H1 (cell line): ENCODE measurements at regions not wholly inside any gene's neighbourhood (a gene's known extent, or its start where the extent isn't known, plus 50 kb on each side); places are given as distances from the start of the nearest gene placed in this dataset.

Source experiments
- CTCF ChIA-PET: fragments of 300-600 bp; sonication (Branson Sonifier 250); formaldehyde crosslinking; loops from one replicate; lab custom pipeline; 2021; ENCODE audit not compliant: partially characterized antibody; lab: Charles Lee
- POLR2A ChIA-PET: fragments of 300-600 bp; sonication (Branson Sonifier 250); formaldehyde crosslinking; loops from one replicate; lab custom pipeline; 2021; ENCODE audit warnings: inconsistent platforms; ENCODE audit not compliant: partially characterized antibody; lab: Charles Lee
- DNase-seq, 2 experiments: peaks; one replicate each; pipeline versions ENCODE4 v3.0.0 to v3.0.0-alpha.2; 2010 to 2022; ENCODE audit warnings: low spot score in 2 of 2, low read depth in 1 of 2, mixed read lengths in 1 of 2
- FAIRE-seq: peaks from 2 replicates; lab custom pipeline; 2011; peaks lifted over from hg19 to GRCh38; lab: Jason Lieb, UNC
- H2AFZ ChIP-seq: 2 replicates; pipeline ENCODE4 v1.8.1; 2012; ENCODE audit warnings: low read length, inconsistent platforms
- H2AK5ac ChIP-seq: 2 replicates; pipeline ENCODE4 v1.6.1; 2013; ENCODE audit warnings: low read depth, low read length
- H2BK120ac ChIP-seq: replicated peaks from 2 replicates; pipeline ENCODE3; 2013; ENCODE audit warnings: low read depth, low read length, inconsistent platforms
- H2BK12ac ChIP-seq: 2 replicates; pipeline ENCODE4 v1.6.1; 2013; ENCODE audit warnings: low read depth, low read length
- H2BK15ac ChIP-seq: 2 replicates; pipeline ENCODE4 v1.6.1; 2013; ENCODE audit warnings: low read length
- H2BK20ac ChIP-seq: 2 replicates; pipeline ENCODE4 v1.6.1; 2013; ENCODE audit warnings: low read length
- H2BK5ac ChIP-seq: 2 replicates; pipeline ENCODE4 v1.6.1; 2013; ENCODE audit warnings: low read depth, low read length
- H3K14ac ChIP-seq: 2 replicates; pipeline ENCODE4 v1.6.1; 2013; ENCODE audit warnings: inconsistent platforms; ENCODE audit not compliant: insufficient read length
- H3K18ac ChIP-seq: 2 replicates; pipeline ENCODE4 v1.6.1; 2013; ENCODE audit warnings: low read length; ENCODE audit errors: extremely low read depth
- H3K23ac ChIP-seq: 2 replicates; pipeline ENCODE4 v1.6.1; 2013; ENCODE audit warnings: inconsistent platforms; ENCODE audit not compliant: insufficient read length
- H3K23me2 ChIP-seq: 2 replicates; pipeline ENCODE4 v1.6.1; 2013; ENCODE audit warnings: low read depth, low read length
- H3K27ac ChIP-seq: 2 replicates; pipeline ENCODE4 v1.6.1; 2011; ENCODE audit warnings: low read depth, low read length, inconsistent platforms
- H3K27me3 ChIP-seq, 4 experiments: replicated peaks in 1 of 4; 1 replicate in 1 of 4; 2 replicates in 3 of 4; pipeline versions ENCODE4 v1.6.1 to v1.8.1; 2011 to 2013; ENCODE audit warnings: low read length in 3 of 4, mild to moderate bottlenecking in 3 of 4, inconsistent platforms in 2 of 4, mixed read lengths in 2 of 4, moderate library complexity in 1 of 4; ENCODE audit not compliant: control insufficient read depth in 3 of 4, insufficient read depth in 3 of 4; ENCODE audit errors: extremely low read depth in 1 of 4
- H3K36me3 ChIP-seq, 4 experiments: 2 replicates each; pipeline versions ENCODE4 v1.6.1 to v1.8.1; 2011 to 2013; ENCODE audit warnings: mild to moderate bottlenecking in 4 of 4, low read length in 3 of 4, moderate library complexity in 2 of 4, control low read depth in 1 of 4, inconsistent platforms in 1 of 4; ENCODE audit not compliant: insufficient read depth in 4 of 4, control insufficient read depth in 2 of 4
- H3K4ac ChIP-seq: replicated peaks from 2 replicates; pipeline ENCODE3; 2013; ENCODE audit warnings: low read length, low read depth, mixed read lengths, inconsistent platforms; ENCODE audit not compliant: insufficient read length
- H3K4me1 ChIP-seq, 4 experiments: replicated peaks in 1 of 4; 1 replicate in 1 of 4; 2 replicates in 3 of 4; pipeline versions ENCODE4 v1.6.1 to v1.8.1; 2011 to 2013; ENCODE audit warnings: low read length in 3 of 4, inconsistent platforms in 2 of 4, mixed read lengths in 1 of 4; ENCODE audit not compliant: insufficient read depth in 4 of 4, control insufficient read depth in 3 of 4
- H3K4me2 ChIP-seq, 2 experiments: 2 replicates each; pipeline versions ENCODE4 v1.6.1 to v1.8.1; 2011 to 2013; ENCODE audit warnings: low read depth in 2 of 2, low read length in 2 of 2, control low read depth in 1 of 2, inconsistent platforms in 1 of 2, mild to moderate bottlenecking in 1 of 2; ENCODE audit not compliant: insufficient read depth in 1 of 2
- H3K4me3 ChIP-seq, 4 experiments: fragments of 200-600, 300-600 bp in 1 of 4; sonication (generic), shearing (Covaris generic), sonication (Bioruptor Twin) in 1 of 4; 2 replicates each; pipeline versions ENCODE4 v1.5.1 to v1.8.1; 2011 to 2016; ENCODE audit warnings: low read length in 4 of 4, low read depth in 3 of 4, control low read depth in 2 of 4, inconsistent platforms in 2 of 4, mild to moderate bottlenecking in 2 of 4, mixed read lengths in 1 of 4, moderate library complexity in 1 of 4; ENCODE audit not compliant: insufficient read depth in 2 of 4; ENCODE audit errors: extremely low read depth in 1 of 4
- H3K56ac ChIP-seq: replicated peaks from 2 replicates; pipeline ENCODE3; 2013; ENCODE audit warnings: low read depth, mild to moderate bottlenecking, mixed read lengths, low read length, inconsistent platforms; ENCODE audit not compliant: insufficient read length
- H3K79me1 ChIP-seq: 2 replicates; pipeline ENCODE4 v1.6.1; 2013; ENCODE audit warnings: low read depth, low read length, control low read depth
- H3K79me2 ChIP-seq, 2 experiments: 2 replicates each; pipeline versions ENCODE4 v1.6.1 to v1.8.1; 2012 to 2013; ENCODE audit warnings: low read length in 2 of 2, mild to moderate bottlenecking in 2 of 2, inconsistent platforms in 1 of 2; ENCODE audit not compliant: insufficient read depth in 2 of 2, control insufficient read depth in 1 of 2
- H3K9ac ChIP-seq, 4 experiments: replicated peaks in 1 of 4; 1 replicate in 1 of 4; 2 replicates in 3 of 4; pipeline versions ENCODE4 v1.6.1 to v1.8.1; 2011 to 2013; ENCODE audit warnings: low read depth in 3 of 4, low read length in 3 of 4, control low read depth in 2 of 4, mild to moderate bottlenecking in 2 of 4, moderate library complexity in 2 of 4, inconsistent platforms in 1 of 4; ENCODE audit errors: extremely low read depth in 1 of 4
- H3K9me3 ChIP-seq, 2 experiments: 2 replicates each; pipeline versions ENCODE4 v1.6.1 to v1.8.1; 2012 to 2013; ENCODE audit warnings: mild to moderate bottlenecking in 2 of 2, moderate library complexity in 2 of 2, control low read depth in 1 of 2, inconsistent platforms in 1 of 2, low read depth in 1 of 2, low read length in 1 of 2, mixed read lengths in 1 of 2; ENCODE audit not compliant: insufficient read depth in 2 of 2
- H4K20me1 ChIP-seq, 2 experiments: replicated peaks in 1 of 2; 2 replicates each; pipeline versions ENCODE3 to v1.8.1; 2011 to 2013; ENCODE audit warnings: inconsistent platforms in 2 of 2, low read length in 2 of 2, mild to moderate bottlenecking in 1 of 2; ENCODE audit not compliant: insufficient read depth in 2 of 2, control insufficient read depth in 1 of 2
- H4K5ac ChIP-seq: 2 replicates; pipeline ENCODE4 v1.6.1; 2013; ENCODE audit warnings: low read length, low read depth, mixed read lengths, inconsistent platforms; ENCODE audit not compliant: insufficient read length
- H4K8ac ChIP-seq: 2 replicates; pipeline ENCODE4 v1.8.0; 2013; ENCODE audit warnings: mild to moderate bottlenecking, moderate library complexity, low read length, inconsistent platforms; ENCODE audit not compliant: insufficient read depth; ENCODE audit errors: extremely low read depth
- H4K91ac ChIP-seq: replicated peaks from 2 replicates; pipeline ENCODE3; 2013; ENCODE audit warnings: low read length, mixed read lengths, inconsistent platforms; ENCODE audit not compliant: insufficient read length
- KDM4A ChIP-seq: IDR thresholded peaks from one replicate; pipeline ENCODE4 v1.7.1; 2012; ENCODE audit warnings: low read depth, mild to moderate bottlenecking, moderate library complexity, low read length, inconsistent platforms; ENCODE audit not compliant: severe bottlenecking
- SP4 ChIP-seq: IDR thresholded peaks from 2 replicates; pipeline ENCODE4 v1.6.1; 2012; ENCODE audit warnings: low read length, inconsistent platforms
- WGBS, 2 experiments: shearing (Covaris generic) in 1 of 2; methylation state at CpG; one replicate each; pipeline versions ENCODE4 v1.1.6 to v1.1.7; 2013 to 2015; ENCODE audit warnings: low lambda C conversion rate in 2 of 2, mixed read lengths in 2 of 2, inconsistent platforms in 1 of 2, low coverage in 1 of 2, missing lambda C conversion rate in 1 of 2; ENCODE audit not compliant: insufficient replicate concordance in 2 of 2, insufficient coverage in 1 of 2, insufficient read length in 1 of 2; ENCODE audit errors: extremely low coverage in 1 of 2, missing lambda C conversion rate in 1 of 2; 5-methylcytosine and 5-hydroxymethylcytosine counted together

- no peak overlapping the region for H2BK15ac ChIP-seq
- H2AFZ ChIP-seq = no peak overlapping the region
- no peak overlapping the region for H3K27ac ChIP-seq
- no peak overlapping the region for H3K4me2 ChIP-seq
- H3K36me3 ChIP-seq = no peaks in the 10 kb centered on the region
- no peak overlapping the region for H4K5ac ChIP-seq
- no peak overlapping the region for H2BK20ac ChIP-seq
- H3K79me2 ChIP-seq = no peaks in the 10 kb centered on the region
- peak overlapping the region; percentile 97 for H3K14ac ChIP-seq
- no peak for DNase-seq
- H2BK12ac ChIP-seq = no peak overlapping the region
- no peak overlapping the region for H3K4me3 ChIP-seq
- H3K23me2 ChIP-seq = no peaks in the 10 kb centered on the region
- no peaks in the 10 kb centered on the region for H3K79me1 ChIP-seq
- H2BK5ac ChIP-seq = no peak overlapping the region
- H4K8ac ChIP-seq = peak overlapping the region; percentile 25; the same call in 1 of the 2 replicates
- no peak overlapping the region for H3K4ac ChIP-seq
- peaks cover 3 to 7% of the 10 kb centered on the region in 2 experiments; a peak in 3 of 4 replicates for H3K9me3 ChIP-seq
- H4K20me1 ChIP-seq = no peaks in the 10 kb centered on the region
- FAIRE-seq = no peak
- H4K91ac ChIP-seq = no peak overlapping the region
- H3K56ac ChIP-seq = no peak overlapping the region
- H3K18ac ChIP-seq = no peak overlapping the region
- no peak overlapping the region for H3K9ac ChIP-seq
- WGBS, 2 experiments = 93% methylated on average over 8 of the region's 8 CpGs; no CpG with 5 or more reads in 1 of the 2 experiments
- no peak overlapping the region for H2BK120ac ChIP-seq
- ChIA-PET POLR2A (interaction anchor here (0.6 kb wide), 1 partner anchor 416 kb away, joined by 4 read pairs; no protein-coding TSS in a partner anchor), CTCF (no interaction called here)
- TF ChIP-seq SP4 (no peak), KDM4A (no peak)
- H3K23ac ChIP-seq = no peak overlapping the region
- no peak overlapping the region for H2AK5ac ChIP-seq
- no peaks in the 10 kb centered on the region for H3K4me1 ChIP-seq
- H3K27me3 ChIP-seq = no peaks in the 10 kb centered on the region
Measured at GRCh38 chr15:72962054-72962702, 90.1 kb upstream of the NEO1 start.
